8988T (cell line): ENCODE measurements at regions not wholly inside any gene's neighbourhood (a gene's known extent, or its start where the extent isn't known, plus 50 kb on each side); places are given as distances from the start of the nearest gene placed in this dataset.

ENCODE experiments used
- DNase-seq: peaks from one replicate; pipeline ENCODE4 v3.0.0; 2011

DNA sequence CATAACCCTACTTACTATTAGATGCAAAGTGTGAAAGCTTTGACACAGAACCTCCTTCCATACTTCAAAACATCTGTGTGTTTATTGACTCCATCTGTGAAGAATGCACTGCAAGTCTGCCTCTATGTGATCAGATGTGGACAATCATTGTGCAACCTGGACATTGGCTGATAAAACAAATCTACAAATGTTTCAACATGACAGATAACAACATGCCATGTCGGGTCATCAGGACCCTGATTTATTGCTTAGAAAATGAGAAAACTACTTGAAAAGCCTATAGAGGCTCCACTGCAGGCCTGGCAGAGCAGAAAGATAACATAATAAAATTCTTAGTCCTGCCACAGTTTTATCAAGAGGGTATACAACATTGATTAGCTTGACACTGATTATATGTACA is 1286.4 kb downstream of the GRIK2 start:
- no peak for DNase-seq

DNA sequence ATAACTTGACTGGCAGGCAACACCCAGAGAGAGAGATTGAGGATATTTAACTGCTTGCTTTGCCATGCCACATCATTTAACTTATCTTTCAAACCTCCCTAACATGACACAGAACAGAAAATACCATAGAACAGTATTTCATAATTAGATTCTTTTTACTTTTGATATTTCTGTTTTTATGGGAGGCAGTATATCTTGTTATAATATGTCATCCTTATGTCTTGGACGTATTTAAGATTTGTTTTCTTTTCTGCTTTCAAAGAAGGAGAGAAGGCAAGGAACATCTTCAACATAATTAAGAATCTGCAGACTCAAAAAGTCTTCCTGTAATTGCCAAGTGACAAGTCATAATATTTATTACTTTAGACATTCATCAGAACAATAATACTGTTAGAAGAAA is 1283.7 kb downstream of the GRIK2 start:
- no peak for DNase-seq

DNA sequence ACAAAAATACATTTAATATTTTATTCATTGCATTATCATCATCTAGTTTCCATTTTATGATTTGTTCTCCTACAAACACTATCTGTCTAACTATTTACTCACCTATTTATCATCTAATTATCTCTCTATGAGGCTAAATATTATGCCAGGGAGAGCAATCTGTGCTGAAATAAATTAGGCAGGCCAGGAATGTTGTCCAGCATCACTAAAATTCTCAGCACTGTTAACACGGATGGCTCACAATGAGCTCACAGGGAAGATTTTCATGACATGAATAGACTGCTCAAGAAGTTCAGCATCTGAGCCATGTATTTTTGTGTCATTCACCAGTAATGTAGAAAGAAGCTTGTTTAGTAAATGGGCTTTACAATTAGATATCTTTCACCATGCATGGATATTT is 1277.2 kb downstream of the GRIK2 start:
- no peak for DNase-seq

DNA sequence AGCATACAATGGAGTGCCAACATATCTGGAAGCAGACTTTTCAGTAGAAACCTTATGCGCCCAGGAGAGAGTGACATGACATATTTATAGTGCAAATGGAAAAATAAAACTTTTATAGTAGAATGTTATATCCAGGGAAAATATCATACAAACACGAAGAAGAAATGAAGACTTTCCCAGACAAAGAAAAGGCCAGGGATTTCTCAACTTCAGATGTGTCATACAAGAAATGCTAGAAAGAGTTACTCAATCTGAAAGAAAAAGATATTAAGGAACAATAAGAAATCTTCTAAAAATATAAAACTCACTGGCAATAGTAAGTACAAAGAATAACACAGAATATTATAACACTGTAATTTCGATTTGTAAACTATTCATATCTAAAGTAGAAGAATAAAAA is 1269.3 kb downstream of the GRIK2 start:
- no peak for DNase-seq

DNA sequence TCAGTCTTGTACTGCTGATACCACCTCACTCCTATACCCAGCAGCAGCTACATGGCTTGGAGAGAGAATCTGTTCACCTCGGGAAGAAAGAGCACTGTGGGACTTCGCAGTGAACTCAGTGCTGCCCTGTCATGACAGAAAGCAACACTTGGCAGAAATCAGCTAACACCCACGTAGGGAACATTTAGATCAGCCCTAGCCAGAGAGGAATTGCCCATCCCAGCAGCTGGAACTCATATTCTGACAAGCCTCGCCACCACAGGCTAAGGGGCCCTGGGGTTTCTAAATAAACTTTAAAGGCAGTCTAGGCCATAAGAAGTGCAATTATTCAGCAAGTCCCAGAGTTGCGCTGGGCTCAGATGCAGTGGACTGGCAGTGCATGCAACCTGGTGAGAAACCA is 1266.8 kb downstream of the GRIK2 start:
- no peak for DNase-seq

DNA sequence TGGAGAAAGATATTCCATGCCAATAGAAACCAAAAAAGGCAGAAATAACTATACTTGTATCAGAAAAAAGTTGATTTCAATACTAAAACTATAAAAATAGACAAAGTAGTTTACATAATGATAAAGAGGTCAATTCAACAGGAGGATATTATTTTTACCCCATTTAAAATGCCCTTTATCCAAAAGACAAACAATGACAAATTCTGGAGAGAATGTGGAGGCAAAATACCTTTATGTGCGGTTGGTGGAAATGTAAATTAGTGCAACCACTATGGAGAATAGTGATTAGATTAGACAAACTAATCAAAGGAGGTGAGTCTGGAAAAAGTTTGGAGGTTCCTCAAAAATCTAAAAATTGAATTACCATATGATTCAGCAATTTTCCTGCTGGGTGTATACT is 1262.3 kb downstream of the GRIK2 start:
- DNase-seq = no peak

DNA sequence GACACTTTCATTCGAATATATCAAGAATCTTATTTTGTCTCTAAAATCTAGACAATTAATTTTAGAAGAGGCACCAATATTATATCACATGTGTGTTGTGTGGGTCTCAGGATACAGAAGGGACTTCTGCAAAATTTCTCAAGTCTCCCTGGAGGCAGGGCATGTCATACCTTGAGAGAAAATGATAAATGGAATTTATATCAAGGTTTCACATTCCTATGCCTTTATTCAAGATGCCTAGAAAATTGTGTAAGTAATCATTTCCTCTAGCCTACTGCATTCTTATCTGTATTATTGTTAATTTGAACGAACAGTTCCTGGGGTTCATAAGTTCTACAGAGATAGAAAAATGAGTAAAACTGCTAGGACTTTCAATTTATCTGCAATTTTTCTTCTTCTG is 1247.9 kb downstream of the GRIK2 start:
- DNase-seq = no peak

DNA sequence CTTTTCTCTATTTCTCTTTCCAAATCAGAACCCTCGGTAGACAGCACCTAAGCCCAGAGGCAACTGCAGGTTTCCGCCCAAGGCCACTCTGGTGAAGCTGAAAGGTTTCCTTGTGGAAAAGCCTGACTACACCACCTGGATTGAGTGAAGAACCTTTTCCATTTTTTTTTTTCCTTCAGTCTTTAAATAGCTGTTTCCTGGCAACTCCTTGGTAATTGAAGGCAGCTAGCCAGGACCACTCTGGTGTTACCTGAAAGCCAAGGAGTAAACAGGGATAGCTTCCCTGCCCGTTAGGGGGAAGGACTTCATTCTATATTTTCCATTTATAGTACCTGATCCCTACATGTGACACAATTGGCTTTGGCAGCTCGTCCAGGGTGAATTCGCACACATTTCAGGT is 1238.4 kb downstream of the GRIK2 start:
- DNase-seq = no peak

DNA sequence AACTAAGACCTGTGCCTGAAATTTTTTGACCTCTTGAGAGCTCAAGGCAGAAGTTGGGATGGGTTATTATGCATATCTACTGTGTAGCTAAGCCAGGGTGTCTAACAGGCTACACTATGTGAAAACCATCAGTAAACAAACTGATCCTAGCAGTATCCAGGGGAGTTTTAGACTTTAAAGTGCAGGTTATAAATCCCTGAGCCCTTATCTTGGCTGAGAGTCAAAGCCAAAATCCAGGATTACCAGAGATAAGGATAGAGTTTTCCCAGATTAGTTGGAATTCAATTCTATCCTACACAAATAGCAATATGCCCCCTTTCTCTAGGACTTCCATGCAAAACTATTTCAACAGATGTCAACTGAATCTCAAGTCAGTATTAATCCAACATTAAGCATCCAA is 1229.7 kb downstream of the GRIK2 start:
- DNase-seq = no peak

DNA sequence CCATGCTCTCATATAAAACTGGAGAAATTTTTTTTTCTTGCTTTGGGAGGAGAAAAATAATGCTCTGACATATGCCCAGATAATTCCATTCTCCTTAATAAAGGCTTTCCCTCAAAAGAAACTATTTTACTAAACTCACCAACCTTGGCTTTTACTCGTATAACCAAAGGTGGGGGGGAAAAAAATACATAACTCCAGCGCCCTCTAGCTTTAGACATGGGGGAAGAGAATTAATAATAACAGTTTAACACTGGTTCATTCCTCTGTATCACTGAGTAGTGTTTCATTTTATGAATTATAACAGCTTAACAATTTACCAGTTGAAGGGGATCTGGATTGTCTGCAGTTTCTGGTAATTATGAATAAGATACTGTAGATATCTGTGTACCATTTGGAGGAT is 1226.1 kb downstream of the GRIK2 start:
- DNase-seq = no peak

DNA sequence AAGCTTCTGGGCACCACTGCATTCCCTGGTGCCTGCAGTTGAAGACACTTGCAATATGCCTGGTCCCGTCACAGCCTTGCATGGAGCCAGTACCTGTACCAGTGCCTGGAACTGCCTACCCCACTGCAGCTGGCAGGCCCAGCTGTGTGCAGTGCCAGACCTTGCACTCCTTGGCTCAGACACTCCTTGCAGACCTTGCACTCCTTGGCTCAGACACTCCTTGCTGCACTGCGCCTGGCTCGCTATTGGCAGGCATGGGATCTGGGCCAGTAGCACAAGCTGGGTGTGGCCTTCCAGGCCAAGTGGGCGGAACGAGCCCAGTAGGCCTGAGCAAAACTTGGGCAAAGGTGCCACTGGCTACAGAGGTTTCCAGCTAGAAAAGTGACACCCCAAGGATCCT is 1189.1 kb downstream of the GRIK2 start:
- DNase-seq = no peak

DNA sequence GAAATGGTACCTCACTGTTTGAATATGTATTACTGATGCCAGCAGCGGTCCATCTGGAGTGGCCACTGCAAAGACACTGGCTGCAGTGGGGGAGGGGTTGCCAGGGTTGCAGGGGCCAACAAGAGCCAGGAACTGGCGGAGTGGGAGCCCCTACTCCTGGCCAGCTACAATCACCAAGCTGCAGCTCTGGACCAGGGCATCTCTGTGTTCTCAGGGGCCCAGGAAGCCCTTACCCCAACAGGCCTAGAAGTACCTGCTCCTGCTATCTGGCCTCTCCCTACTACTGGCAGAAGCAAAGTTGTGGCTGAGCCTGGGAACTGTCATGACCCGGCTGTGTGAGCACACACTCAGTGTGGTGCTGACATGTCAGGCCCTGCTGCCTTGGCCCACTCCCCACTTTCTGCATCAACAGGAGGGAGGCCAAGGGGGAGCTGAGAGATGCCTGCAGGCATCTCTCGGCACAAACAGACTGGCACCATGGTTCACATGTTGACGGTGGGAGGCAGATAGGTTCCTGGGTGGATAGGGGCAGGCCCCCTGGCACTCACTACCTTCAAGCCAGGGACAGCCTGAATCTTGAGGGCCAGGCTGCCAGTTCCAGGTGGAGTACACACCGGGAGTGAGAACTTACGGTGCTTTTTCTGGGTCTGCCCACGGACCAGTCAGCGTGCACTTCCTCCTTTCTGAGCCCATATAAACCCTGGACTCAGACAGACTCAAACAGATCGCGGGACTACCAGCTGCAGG is 1188.0 kb downstream of the GRIK2 start:
- DNase-seq = no peak

DNA sequence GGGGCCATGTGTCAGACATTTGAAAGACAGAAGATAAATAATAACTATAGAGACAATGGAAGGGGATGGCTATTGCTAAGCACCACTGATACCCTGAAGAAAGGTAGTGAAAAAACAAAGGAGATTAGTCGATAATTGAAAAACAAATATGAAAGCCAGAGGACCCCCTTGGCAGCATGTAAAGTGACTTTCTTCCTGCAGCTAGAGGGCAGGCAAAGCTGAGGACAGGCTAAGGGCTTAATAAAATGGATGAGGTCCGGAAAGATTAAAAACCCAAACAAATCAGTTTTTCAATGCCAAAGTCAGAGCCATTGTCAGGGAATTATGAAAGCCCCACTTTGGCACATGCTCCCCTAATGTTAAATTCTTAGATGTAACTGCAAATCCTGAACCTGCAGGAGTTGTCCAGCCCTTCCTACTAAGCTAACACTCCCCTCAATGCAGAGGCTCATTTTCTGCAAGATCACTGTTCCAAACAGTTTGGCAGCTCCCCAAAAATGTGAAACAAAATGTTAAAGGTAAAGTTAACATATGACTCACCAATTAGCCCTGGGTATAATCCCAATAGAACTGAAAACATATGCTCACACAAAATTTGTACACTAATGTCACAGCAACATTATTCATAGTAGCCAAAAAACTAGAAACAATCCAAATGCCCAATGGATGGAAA is 1177.9 kb downstream of the GRIK2 start:
- no peak for DNase-seq

DNA sequence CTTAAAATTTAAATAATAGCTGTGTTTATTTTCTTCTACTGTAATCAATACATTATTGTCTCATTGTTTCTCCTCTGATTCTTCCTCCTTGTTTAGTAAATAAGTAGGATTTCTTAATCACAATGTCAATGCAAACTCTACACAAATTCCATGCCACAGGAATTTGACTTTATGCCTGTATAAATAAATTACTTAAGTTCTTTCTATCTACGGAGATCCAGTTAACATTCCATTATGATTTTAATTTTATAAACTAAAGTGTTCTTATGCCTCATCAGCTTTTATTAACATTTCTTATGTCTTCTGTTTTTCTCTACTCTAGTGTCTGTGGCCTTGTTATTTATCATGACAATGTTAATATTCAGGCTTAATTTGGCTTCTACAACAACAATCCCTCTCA is 1169.2 kb downstream of the GRIK2 start:
- DNase-seq = no peak

DNA sequence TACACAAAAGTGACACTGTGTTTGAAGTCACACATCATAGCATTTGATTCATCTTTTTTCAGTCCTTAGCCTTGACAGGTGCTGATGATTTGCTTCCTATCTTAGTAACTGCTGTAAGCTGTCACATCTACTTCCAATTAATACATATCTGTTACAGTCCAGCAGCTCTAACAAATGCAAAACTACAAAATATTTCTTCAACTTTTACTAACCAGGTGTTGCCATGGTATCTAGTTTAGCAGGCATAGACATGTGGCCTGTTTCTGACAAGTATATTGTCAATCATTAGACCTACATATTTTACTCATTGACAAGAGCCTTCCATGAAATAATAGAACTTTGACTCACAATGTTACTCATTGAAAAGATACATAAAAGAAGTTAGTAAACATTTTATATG is 1159.7 kb downstream of the GRIK2 start:
- no peak for DNase-seq

DNA sequence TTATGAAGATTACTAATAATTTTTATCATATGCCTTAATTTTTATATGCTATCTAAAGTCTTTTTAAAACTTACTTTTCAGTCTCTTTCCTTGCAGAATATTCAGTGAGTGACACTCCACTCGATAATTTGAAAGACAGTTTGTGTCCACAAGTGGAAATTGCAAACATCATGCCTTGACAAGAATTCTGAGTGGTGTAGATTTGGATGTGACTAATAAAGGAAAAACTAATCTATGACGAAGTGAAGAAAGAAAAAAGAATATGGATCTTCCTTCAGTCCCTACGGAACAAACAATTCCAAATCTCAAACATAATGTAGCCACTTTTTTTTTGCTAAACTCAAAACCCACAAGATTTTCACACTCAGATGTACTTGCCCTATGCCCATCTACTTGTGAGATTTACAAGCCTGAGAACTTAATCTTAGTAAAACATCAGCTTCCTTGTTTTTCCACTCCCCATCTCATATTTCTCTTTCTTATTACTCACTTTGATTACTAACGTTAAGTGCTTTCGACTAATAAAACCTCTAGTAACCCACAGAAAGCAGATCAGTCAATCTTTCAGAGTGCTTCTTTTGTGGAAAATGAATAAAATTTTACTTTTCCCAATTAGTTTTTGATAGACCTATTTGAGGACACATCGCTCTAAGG is 1155.8 kb downstream of the GRIK2 start:
- DNase-seq = no peak

DNA sequence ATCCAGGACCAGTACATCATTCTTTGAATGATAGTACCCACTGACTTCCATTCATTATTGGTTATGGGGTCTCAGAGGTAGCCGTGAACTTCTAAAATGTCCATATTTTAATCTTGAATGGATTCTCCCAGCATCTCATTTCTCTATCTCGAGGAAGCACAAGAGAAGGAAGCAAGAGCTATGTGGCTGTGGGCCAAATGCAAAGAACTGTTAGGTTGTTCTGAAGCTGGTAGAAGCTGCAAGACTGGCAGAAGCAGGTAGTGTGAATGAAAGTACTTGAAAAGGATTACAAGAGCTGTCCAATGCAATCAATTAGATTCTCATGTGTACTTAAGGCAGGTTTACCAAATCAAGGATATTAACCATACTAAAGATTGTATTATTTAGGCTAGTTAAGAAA is 1131.8 kb downstream of the GRIK2 start:
- no peak for DNase-seq

DNA sequence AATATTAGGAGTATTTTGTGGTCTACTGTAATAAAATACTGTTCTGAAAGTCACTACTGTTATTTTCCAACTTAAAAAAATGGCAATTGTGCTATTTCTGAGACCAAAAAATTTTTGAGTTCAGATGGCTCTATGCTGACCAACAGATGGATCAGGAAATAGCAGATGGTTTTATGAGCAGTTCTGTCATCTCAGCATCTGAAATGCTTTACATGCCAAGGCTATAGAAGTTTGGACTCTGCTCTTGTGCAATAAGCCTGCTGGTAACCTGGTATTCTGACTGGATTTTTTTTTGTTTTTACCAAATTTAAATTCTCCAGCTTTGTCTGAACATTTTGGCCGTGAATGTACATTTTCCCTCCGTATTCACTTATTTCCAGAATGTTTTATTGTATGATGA is 1127.5 kb downstream of the GRIK2 start:
- DNase-seq = no peak

DNA sequence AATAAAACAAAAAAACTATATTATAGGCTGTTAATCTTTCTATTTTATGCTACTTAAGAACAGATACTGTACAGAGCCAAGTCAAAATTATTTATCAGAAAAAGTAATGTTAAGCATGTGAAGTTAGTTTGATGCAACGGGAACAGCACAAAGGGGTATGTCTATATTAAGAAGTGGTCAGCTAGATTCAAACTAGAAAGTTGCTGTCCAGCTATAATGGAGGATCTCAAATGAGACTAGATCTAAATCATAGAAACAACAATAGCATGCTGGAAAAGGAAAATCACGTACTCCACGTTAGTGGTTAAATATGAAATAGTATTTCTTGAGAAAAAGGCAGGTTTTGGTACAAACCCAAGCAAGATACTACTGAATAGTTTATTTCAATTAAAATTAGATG is 1124.0 kb downstream of the GRIK2 start:
- no peak for DNase-seq

DNA sequence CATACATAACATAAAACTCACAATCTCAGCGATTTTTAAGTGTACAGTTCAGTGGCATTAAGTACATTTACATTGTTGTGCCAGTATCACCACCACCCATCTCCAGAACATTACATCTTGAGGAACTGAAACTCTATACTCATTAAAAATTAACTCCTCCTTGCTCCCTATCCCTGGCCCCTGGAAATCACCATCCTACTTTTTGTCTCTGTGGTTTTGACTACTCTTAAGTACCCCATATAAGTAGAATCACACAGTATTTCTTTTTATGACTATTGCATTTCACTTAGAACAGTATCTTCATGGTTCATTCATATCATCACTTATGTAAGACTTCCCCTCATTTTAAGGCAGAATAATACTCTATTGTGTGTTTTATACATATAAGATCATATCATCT is 1108.1 kb downstream of the GRIK2 start:
- DNase-seq = no peak

DNA sequence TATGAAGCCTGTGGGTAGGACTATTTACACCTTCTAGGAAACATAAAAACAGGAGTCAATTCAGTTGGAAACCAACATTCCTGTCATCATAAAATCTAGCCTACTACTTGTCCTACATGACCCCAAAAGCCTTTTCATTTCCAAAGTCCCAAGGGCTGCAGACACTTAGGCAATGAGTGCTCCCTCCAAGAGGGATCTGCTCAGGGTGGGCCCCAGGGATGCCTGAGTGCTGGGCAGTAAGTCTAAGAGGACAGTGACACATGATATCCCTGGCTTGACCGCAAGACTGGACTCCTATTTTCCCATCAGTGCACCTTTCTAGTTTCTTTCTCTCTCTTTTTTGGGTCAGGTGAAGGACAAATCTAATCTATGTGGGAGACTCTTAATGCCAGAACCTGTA is 1101.3 kb downstream of the GRIK2 start:
- no peak for DNase-seq

DNA sequence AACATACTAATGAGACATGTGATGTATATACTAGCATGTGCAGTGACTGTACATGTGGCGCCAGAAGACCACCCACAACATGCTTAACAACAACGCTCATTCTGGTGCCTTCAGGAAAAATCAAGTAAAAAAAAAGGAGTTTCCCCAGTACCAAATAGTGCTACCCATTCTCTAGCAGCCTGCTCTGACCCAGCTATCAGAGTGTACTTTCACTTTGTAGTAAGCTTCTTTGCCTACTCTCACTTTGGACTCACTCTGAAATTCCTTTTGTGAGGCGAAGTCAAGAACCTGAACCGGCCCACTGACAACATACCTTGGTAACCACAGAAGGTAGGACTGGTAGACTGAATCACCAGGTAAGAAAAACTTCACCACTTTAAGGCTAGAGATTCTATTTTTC is 1100.0 kb downstream of the GRIK2 start:
- DNase-seq = no peak

DNA sequence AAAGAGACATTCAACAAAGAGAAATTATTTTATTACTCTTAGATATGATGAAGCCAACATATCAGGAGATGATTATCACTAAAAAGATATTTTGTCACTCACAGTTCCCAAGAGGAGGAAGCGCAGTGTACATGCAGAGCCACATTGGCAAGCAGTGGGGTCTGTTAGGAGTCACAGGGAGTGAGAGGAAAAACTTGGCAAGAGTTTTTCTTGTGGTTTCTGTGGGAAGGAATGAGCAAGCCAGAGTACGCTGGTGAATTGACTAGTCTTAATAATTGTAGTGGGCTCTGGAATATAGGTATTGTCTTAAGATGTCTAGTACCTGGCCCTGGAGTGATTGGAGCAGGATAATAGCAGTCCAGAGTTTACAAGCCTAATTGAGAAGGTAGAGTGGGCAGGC is 1095.2 kb downstream of the GRIK2 start:
- DNase-seq = no peak

DNA sequence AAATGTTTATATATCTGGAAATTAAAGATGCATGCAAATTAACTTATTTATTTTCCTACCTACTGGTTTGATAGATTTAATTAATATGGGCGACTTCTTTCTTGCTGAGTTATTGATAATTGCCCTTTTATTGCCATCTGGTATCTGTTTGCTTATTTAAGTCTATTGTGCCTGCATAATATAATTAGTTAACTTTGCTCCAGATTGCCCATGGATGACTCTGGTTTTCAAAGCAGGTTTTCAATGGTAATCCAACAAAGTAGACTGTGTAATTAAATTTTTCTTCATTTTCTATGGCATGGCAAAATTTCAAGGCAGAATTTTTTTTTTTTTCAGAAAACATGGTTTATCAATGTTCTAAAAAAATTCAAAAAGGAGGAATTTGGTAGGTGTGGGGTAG is 1092.0 kb downstream of the GRIK2 start:
- no peak for DNase-seq
